Stimulated activated CD4-positive, alpha-beta T cell treated with anti-CD3 and anti-CD28 coated beads, Interleukin-4, amount 100 ng/mL, for 4 hours (primary cell): ENCODE measurements at regions not wholly inside any gene's neighbourhood (a gene's known extent, or its start where the extent isn't known, plus 50 kb on each side); places are given as distances from the start of the nearest gene placed in this dataset.
"Not testable (repeated sequence)": the region's sequence is repeated elsewhere in the genome, so short reads cannot be mapped to it uniquely, and the experiment has no call there.

Experiments
- DNase-seq, 2 experiments: peaks; one replicate each; pipeline ENCODE4 v3.0.0-alpha.2; 2020

GRCh38 chr20:48461091-48461734 lies 366.6 kb downstream of the PREX1 start:
- no peak for DNase-seq

- DNase-seq = no peak
Observed at GRCh38 chr20:48460681-48461080, 367.1 kb downstream of the PREX1 start.

DNA sequence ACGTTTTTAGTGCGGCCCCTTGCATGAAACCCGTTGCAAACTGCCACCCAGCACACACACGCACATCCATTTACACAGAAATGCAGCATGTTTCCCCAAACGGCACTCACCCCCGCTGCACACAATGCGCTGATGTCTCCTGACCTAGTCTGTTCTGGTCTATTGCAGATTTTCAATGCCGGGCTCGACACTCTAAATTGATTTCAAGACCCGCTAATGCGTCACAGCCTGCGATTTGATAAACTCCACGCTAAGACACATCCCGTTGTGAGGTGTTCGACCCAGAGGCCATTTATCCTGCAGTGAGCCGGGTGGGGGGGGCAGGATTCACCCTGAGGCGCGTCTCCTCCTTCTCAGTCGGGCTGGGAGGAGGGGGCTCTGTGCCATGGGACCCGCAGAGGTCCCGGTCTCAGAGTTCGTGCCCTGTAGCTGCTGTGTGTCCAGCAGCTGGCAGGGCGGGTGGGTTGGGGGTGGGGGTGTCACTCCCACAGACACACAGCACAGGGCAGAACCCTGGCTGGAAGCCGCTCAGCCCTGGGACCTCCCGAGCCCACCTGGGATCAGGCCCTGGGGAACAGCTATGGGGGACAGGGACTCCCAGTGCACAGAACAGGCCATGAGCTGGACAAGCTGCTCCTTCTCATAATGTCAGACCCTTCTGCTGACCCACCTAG lies 367.9 kb downstream of the PREX1 start:
- no peak for DNase-seq

DNA sequence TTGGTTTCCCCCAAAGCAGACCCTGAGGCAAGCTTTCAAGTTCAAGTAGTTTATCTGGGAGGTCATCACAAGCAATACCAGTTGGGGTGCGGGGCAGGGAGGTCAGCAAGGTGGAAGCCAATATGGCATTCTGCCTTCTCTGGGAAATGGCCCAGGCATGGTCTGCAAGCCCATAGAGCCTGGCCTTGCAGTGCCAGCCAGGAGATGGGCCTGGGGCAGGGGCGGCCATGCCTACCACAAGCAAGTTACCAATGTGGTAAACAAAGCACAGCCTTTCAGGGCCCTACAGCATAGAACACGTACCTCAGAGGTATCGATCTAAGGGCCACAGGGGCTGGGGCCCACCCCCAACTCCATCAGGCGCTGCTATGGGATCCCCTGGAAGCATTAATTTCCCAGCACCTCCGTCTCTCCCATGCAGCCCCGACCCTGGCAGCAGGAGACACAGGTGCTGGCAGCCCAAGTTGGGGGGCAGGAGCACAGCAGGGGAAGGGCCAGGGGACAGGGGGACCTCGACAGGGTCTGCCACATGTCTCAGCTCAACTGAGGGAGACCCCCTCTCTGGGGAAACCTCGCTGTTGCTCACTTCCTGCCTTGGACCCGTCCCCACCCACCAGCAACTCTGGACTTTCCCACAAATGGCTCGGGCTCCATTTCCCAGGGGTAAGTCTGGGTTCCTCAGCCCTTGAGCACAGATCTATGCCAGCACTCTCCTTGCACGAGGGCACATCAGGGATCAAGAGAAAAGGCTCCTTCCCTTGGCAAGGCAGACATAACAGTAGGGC lies 369.0 kb downstream of the PREX1 start:
- no peak for DNase-seq

GRCh38 chr20:48458003-48458377 lies 369.8 kb downstream of the PREX1 start:
- no peak for DNase-seq

GRCh38 chr20:48457193-48458002 lies 370.4 kb downstream of the PREX1 start:
- peak in 1 of 2 experiments; percentile 45 for DNase-seq

GRCh38 chr20:48456366-48457192 lies 371.2 kb downstream of the PREX1 start:
- no peak for DNase-seq

DNA sequence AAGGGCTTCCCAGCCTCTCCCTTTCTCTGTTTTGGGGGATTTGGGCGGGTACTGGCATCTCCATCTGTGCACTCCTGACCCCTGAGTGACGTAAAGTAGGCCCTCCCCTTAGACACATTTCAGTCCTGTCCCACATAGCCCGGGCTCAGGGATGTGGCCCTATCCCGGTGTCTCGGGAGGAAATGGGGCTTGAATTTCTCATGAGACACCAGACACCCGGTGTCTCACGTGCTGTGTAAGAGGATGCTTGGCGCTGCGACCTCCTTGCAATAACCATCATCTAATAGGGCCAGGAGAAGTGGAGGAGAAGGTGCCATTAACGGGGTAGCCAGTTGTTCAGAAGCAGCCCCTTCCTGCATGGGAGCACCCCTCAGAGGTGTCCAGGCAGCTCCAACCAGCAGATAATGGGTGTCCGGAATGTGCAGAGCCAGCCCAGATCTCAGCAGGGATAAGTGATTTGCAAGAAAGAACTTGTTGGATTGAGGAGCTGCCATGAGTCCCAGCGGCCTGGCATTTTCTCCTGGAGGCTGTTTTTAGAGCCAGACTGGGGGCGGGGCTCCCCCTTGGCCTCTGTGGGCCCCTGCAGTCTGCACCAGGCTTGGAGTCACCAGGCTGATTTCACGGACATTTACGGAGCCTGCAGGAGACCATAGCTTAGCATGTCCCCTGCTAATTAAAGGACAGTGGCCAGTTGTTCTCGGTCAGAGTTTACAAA lies 372.0 kb downstream of the PREX1 start:
- DNase-seq = no peak

DNA sequence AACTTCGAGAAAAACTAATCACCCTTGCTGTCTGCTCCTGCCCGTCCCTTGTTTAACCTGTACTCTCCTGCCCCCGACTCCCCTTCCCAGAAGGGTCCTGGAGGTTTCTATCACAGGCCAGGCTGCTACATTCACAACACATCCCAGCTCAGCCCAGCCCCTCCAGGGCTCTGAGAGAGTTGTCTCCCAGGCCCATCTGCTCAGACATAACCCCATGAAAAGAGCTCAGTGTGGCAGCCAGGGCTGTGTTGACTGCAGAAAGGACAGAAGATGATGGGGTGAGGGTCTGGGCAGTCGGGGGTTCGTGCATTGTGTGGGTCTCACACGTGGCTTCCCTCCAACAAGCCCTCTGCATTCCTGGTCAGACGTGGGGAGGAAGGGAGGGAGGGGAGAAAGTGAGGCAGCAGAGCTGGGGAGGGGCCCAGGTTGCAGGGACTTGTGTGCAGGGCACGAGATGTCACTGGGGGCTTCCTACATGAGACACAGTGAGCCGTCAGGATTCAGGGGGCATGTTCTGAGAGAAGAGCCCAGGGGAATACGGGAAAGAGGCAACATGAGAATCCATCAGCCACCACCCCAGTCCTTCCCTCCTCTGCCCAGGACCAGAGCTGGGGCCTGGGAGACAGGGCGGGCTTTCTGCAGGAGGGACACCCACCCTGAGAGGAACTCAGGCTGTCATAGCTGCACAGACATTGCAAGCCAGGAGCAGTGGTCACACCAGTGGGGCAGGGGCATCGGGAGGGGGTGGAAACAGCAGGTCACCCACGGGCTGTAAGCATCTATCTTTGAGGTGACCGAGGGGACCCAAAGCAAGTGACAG lies 372.9 kb downstream of the PREX1 start:
- no peak for DNase-seq

GRCh38 chr20:48453477-48454093 lies 374.2 kb downstream of the PREX1 start:
- DNase-seq = no peak

- no peak for DNase-seq
Observed at GRCh38 chr20:48451401-48451800, 376.4 kb downstream of the PREX1 start.

GRCh38 chr20:48448666-48449600 lies 378.9 kb downstream of the PREX1 start:
- DNase-seq = no peak

DNA sequence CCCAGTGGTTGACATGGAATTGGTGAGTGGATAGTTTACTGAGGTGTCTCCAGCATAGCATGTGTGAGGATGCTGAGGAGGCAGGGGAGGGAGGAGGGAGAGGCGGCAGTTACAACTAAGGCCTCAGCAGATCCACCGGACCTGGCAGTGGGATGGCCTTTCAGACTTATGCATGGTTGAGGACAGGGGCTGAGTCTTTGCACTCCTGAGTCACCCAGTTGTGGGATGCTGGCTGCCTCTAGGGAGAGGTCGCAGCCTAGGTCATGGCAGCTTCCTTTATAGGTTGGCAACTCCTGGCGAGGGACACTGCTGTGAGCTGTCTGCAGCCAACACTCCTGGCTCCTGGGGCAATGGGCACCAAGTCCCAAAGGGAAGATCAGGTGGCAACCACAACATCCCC lies 380.3 kb downstream of the PREX1 start:
- DNase-seq = no peak

GRCh38 chr20:48445827-48446226 lies 382.0 kb downstream of the PREX1 start:
- DNase-seq = no peak

DNA sequence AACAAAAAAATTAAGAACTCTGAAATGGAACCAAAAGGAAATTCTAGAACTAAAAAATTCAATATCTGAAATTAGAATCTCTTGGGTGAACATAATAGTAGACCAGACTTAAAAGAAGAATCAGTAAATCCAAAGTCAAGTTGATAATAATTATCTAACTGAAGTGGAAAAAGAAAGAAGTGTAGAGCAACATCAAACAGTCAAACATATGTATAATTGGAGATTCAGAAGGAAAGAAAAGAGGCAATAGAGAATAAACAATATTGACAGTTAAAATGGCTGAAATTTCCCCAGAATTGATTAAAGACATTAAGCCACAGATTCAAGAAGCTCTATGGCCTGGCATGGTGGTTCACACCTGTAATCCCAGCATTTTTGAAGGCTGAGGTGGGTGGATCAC lies 383.6 kb downstream of the PREX1 start:
- no peak for DNase-seq

DNA sequence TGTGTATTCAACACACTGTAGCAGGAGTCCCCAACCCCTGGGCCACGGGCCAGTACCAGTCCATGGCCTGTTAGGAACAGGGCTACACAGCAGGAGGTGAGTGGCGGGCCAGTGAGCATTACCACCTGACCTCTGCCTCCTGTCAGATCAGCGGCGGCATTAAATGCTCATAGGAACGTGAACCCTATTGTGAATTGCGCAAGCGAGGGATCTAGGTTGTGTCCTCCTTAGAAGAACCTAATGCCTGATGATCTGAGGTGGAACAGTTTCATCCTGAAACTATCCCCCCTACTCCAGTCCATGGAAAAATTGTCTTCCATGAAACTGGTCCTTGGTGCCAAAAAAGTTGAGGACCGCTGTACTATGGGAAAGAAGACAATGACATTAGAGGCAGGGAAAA lies 386.9 kb downstream of the PREX1 start:
- DNase-seq = no peak

- DNase-seq = not testable (repeated sequence)
Observed at GRCh38 chr20:48440261-48440660, 387.5 kb downstream of the PREX1 start.

DNA sequence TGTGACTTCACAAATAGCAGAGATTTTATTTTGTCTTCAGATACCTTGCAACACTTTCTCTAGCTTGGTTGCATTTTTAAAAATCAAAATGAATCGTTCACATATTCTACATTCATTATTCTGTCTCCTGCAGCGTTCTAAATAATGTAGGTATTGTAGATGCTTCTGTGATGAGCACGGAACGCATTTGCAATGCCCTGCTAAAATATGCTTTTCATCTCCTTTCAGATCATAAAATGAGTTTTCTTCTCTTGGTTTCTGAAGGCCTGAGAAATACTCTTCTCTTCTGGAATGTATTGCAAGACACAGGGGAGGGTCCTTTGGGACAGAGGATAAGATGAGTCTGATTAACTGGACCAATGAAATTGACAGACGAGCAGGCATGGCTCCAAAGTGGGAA lies 390.7 kb downstream of the PREX1 start:
- DNase-seq = no peak

GRCh38 chr20:48436609-48437008 lies 391.2 kb downstream of the PREX1 start:
- DNase-seq = not testable (repeated sequence)
